Activated gamma-delta T cell (primary cell): ENCODE measurements at regions not wholly inside any gene's neighbourhood (a gene's known extent, or its start where the extent isn't known, plus 50 kb on each side); places are given as distances from the start of the nearest gene placed in this dataset.
A peak's percentile ranks its signal among the peaks of the same experiment; 100 is the strongest.

Source experiments
- DNase-seq: peaks from one replicate; lab custom pipeline; 2025; lab: John Stamatoyannopoulos, UW

GRCh38 chr18:66872277-66872676 is 268.4 kb upstream of the CDH19 start:
- no peak for DNase-seq

GRCh38 chr18:66867653-66868052 is 263.8 kb upstream of the CDH19 start:
- no peak for DNase-seq

GRCh38 chr18:66866427-66866940 is 262.6 kb upstream of the CDH19 start:
- DNase-seq = peak; percentile 7

- DNase-seq = no peak
Measured at GRCh38 chr18:66838340-66838987, 234.6 kb upstream of the CDH19 start.

GRCh38 chr18:66833646-66834045 is 229.8 kb upstream of the CDH19 start:
- DNase-seq = no peak

GRCh38 chr18:66826211-66826610 is 222.3 kb upstream of the CDH19 start:
- no peak for DNase-seq

GRCh38 chr18:66825347-66825746 is 221.5 kb upstream of the CDH19 start:
- no peak for DNase-seq

GRCh38 chr18:66819235-66819634 is 215.3 kb upstream of the CDH19 start:
- DNase-seq = no peak

- no peak for DNase-seq
Measured at GRCh38 chr18:66813138-66813537, 209.2 kb upstream of the CDH19 start.

GRCh38 chr18:66795051-66795450 is 191.2 kb upstream of the CDH19 start:
- no peak for DNase-seq

- no peak for DNase-seq
Measured at GRCh38 chr18:66792466-66792865, 188.6 kb upstream of the CDH19 start.

- no peak for DNase-seq
Measured at GRCh38 chr18:66780609-66781008, 176.7 kb upstream of the CDH19 start.

GRCh38 chr18:66778048-66778447 is 174.2 kb upstream of the CDH19 start:
- DNase-seq = no peak

GRCh38 chr18:66769375-66769774 is 165.5 kb upstream of the CDH19 start:
- DNase-seq = no peak

GRCh38 chr18:66764230-66764629 is 160.3 kb upstream of the CDH19 start:
- no peak for DNase-seq

GRCh38 chr18:66761166-66761565 is 157.3 kb upstream of the CDH19 start:
- DNase-seq = no peak

- DNase-seq = no peak
Measured at GRCh38 chr18:66760559-66760958, 156.7 kb upstream of the CDH19 start.

- no peak for DNase-seq
Measured at GRCh38 chr18:66759050-66759828, 155.3 kb upstream of the CDH19 start.

GRCh38 chr18:66757946-66758345 is 154.1 kb upstream of the CDH19 start:
- DNase-seq = no peak

GRCh38 chr18:66754335-66754734 is 150.4 kb upstream of the CDH19 start:
- DNase-seq = no peak

- DNase-seq = no peak
Measured at GRCh38 chr18:66752733-66753132, 148.8 kb upstream of the CDH19 start.

GRCh38 chr18:66749481-66750035 is 145.7 kb upstream of the CDH19 start:
- no peak for DNase-seq

- no peak for DNase-seq
Measured at GRCh38 chr18:66749030-66749429, 145.1 kb upstream of the CDH19 start.
